ENCODE measurements at regions not wholly inside any gene's neighbourhood (a gene's known extent, or its start where the extent isn't known, plus 50 kb on each side); places are given as distances from the start of the nearest gene placed in this dataset.
"Not testable (repeated sequence)": the region's sequence is repeated elsewhere in the genome, so short reads cannot be mapped to it uniquely, and the experiment has no call there.

DNA sequence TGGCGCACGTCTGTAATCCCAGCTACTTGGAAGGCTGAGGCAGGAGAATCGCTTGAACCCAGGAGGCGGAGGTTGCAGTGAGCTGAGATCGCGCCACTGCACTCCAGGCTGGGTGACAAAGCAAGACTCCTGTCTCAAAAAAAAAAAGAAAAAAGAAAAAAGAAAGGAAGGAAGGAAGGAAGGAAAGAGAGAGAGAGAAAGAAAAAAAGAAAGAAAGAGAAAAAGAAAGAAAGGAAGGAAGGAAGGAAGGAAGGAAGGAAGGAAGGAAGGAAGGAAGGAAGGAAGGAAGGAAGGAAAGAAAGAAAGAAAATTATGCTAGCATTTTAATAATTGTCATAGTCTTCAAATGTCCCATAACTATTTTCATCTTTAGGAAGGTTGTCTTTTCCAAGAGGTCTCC, 198.7 kb downstream of the TBX18 start:
- TF ChIP-seq, protein P1, sequence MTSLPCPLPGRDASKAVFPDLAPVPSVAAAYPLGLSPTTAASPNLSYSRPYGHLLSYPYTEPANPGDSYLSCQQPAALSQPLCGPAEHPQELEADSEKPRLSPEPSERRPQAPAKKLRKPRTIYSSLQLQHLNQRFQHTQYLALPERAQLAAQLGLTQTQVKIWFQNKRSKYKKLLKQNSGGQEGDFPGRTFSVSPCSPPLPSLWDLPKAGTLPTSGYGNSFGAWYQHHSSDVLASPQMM (CRISPR knock-in tag; IDR thresholded peaks at IDR 0.05), result not testable (repeated sequence)
- not testable (repeated sequence) for TF ChIP-seq TGIF2 (CRISPR knock-in tag; IDR thresholded peaks at IDR 0.05); ZFP36 (IDR thresholded peaks at IDR 0.05; ENCODE audit: low read depth, low read length, partially characterized antibody); HNRNPH1 (optimal IDR thresholded peaks at IDR 0.05; ENCODE audit: low read depth, low read length); MAFK (IDR thresholded peaks at IDR 0.05; ENCODE audit: low read length); NR2C2 (CRISPR knock-in tag; IDR thresholded peaks at IDR 0.05); NR2C2 (tag; IDR thresholded peaks at IDR 0.05); MXI1 (IDR thresholded peaks at IDR 0.05; ENCODE audit: low read depth, low read length); NR2C1 (IDR thresholded peaks at IDR 0.05); NR2C1 (tag; IDR thresholded peaks at IDR 0.05); ERF (CRISPR knock-in tag; IDR thresholded peaks at IDR 0.05); FOXP1 (CRISPR knock-in tag; IDR thresholded peaks at IDR 0.05)

All from K562 (cell line).